Smooth muscle cell (in vitro differentiated cells): ENCODE measurements at regions not wholly inside any gene's neighbourhood (a gene's known extent, or its start where the extent isn't known, plus 50 kb on each side); places are given as distances from the start of the nearest gene placed in this dataset.

Source experiments
- DNase-seq: peaks from one replicate; lab custom pipeline; 2025; ENCODE audit not compliant: unreplicated experiment; lab: John Stamatoyannopoulos, UW
- H2AFZ ChIP-seq: fragments of 200-600 bp; sonication (generic); 2 replicates; pipeline ENCODE4 v1.6.0; 2016; ENCODE audit warnings: antibody characterized with exemption, low read depth, mild to moderate bottlenecking
- H3F3A ChIP-seq: fragments of 200-600 bp; sonication (generic); 2 replicates; pipeline ENCODE4 v1.6.0; 2017; ENCODE audit warnings: antibody characterized with exemption, low read depth
- H3K27ac ChIP-seq: fragments of 200-600 bp; sonication (generic); 2 replicates; pipeline ENCODE4 v1.5.1; 2016; ENCODE audit warnings: low read depth, mild to moderate bottlenecking
- H3K27me3 ChIP-seq: fragments of 200-600 bp; sonication (generic); 2 replicates; pipeline ENCODE4 v1.6.1; 2016; ENCODE audit warnings: low read depth, mild to moderate bottlenecking
- H3K36me3 ChIP-seq: fragments of 200-600 bp; sonication (generic); 2 replicates; pipeline ENCODE4 v1.5.1; 2016; ENCODE audit warnings: low read depth
- H3K4me1 ChIP-seq: fragments of 200-600 bp; sonication (generic); 2 replicates; pipeline ENCODE4 v1.5.1; 2016; ENCODE audit warnings: low read depth
- H3K4me2 ChIP-seq: fragments of 200-600 bp; sonication (generic); 2 replicates; pipeline ENCODE4 v1.6.0; 2016; ENCODE audit warnings: mild to moderate bottlenecking
- H3K4me3 ChIP-seq: fragments of 200-600 bp; sonication (generic); 2 replicates; pipeline ENCODE4 v1.5.1; 2016; ENCODE audit warnings: mild to moderate bottlenecking
- H3K79me2 ChIP-seq: fragments of 200-600 bp; sonication (generic); 2 replicates; pipeline ENCODE4 v1.6.0; 2016; ENCODE audit warnings: low read depth, mild to moderate bottlenecking
- H3K9ac ChIP-seq: fragments of 200-600 bp; sonication (generic); 2 replicates; pipeline ENCODE4 v1.6.0; 2016; ENCODE audit warnings: low read depth
- H3K9me3 ChIP-seq: fragments of 200-600 bp; sonication (generic); replicated peaks from 2 replicates; pipeline ENCODE4 v1.5.1; 2016; ENCODE audit warnings: low read depth
- H4K20me1 ChIP-seq: fragments of 200-600 bp; sonication (generic); 2 replicates; pipeline ENCODE4 v1.6.0; 2016; ENCODE audit warnings: low read depth
- WGBS: methylation state at CpG from one replicate; pipeline ENCODE4 v1.1.7; 2016; ENCODE audit warnings: low lambda C conversion rate; 5-methylcytosine and 5-hydroxymethylcytosine counted together
- TF ChIP-seq, protein P1 (sequence below): fragments of 200-600 bp; sonication (generic); IDR thresholded peaks from 2 replicates; pipeline ENCODE4 v1.5.1; 2017; ENCODE audit warnings: borderline replicate concordance, mild to moderate bottlenecking, antibody characterized with exemption; ENCODE audit not compliant: insufficient read depth, poor library complexity, severe bottlenecking

DNA sequence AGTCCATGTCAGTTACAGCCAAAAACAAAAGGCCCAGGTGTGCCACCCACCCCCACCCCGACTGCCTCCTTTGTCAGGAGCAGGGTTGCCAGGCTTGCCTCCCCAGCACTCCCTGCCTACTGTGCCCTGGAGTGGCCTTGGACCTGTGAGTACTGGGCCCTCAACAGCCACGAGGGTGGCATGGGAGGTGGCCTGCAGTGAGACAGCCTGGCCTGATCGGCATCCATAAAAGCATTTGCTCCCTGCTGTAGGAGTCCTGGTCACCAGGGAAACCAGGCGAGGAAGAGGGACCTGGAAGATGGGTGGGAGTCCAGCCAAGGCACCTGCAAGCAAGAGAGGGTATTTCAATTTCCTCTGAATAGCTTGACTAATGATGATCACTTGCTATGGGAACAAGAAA is 56.4 kb upstream of the KCNMB2 start:
- Histone ChIP-seq H3K27ac (no peak overlapping the region), H3K9ac (no peak overlapping the region), H3F3A (no peaks in the 10 kb centered on the region), H4K20me1 (no peaks in the 10 kb centered on the region), H3K36me3 (no peaks in the 10 kb centered on the region), H3K4me1 (no peaks in the 10 kb centered on the region), H3K4me2 (no peak overlapping the region), H3K9me3 (no peaks in the 10 kb centered on the region), H3K27me3 (peaks cover 2% of the 10 kb centered on the region), H3K4me3 (no peak overlapping the region), H2AFZ (no peak overlapping the region), H3K79me2 (no peaks in the 10 kb centered on the region)
- TF ChIP-seq, protein P1, sequence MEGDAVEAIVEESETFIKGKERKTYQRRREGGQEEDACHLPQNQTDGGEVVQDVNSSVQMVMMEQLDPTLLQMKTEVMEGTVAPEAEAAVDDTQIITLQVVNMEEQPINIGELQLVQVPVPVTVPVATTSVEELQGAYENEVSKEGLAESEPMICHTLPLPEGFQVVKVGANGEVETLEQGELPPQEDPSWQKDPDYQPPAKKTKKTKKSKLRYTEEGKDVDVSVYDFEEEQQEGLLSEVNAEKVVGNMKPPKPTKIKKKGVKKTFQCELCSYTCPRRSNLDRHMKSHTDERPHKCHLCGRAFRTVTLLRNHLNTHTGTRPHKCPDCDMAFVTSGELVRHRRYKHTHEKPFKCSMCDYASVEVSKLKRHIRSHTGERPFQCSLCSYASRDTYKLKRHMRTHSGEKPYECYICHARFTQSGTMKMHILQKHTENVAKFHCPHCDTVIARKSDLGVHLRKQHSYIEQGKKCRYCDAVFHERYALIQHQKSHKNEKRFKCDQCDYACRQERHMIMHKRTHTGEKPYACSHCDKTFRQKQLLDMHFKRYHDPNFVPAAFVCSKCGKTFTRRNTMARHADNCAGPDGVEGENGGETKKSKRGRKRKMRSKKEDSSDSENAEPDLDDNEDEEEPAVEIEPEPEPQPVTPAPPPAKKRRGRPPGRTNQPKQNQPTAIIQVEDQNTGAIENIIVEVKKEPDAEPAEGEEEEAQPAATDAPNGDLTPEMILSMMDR = no peak
- no peak for DNase-seq
- 74% methylated on average over 4 of the region's 4 CpGs for WGBS

DNA sequence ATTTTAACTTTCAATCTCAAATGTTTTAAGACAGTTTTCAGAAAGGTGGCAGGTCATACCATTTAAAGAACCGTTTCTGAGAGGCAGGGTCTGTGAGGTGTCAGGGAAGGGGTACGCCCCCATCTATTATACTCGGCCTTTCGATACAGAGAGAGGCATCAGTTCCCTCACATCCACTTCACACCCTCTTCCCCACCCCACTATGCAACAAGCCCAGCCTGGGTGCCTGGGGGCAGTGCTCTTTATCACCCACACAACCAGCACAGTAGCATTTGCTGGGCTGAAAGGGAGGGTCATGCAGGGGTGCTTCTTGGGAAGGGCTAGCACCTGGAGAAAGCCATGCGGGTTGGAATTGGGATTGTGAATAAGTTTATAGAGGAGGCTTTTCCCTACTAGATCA is 56.0 kb upstream of the KCNMB2 start:
- Histone ChIP-seq H3K4me1 (no peaks in the 10 kb centered on the region), H3K36me3 (no peaks in the 10 kb centered on the region), H3K79me2 (no peaks in the 10 kb centered on the region), H3K27me3 (peaks cover 2% of the 10 kb centered on the region), H3K4me2 (no peak overlapping the region), H3K9me3 (no peaks in the 10 kb centered on the region), H3K9ac (no peak overlapping the region), H3F3A (no peaks in the 10 kb centered on the region), H2AFZ (no peak overlapping the region), H3K27ac (no peak overlapping the region), H4K20me1 (no peaks in the 10 kb centered on the region), H3K4me3 (no peak overlapping the region)
- DNase-seq = no peak
- WGBS = 94% methylated on average over 5 of the region's 5 CpGs
- TF ChIP-seq, protein P1 = no peak

DNA sequence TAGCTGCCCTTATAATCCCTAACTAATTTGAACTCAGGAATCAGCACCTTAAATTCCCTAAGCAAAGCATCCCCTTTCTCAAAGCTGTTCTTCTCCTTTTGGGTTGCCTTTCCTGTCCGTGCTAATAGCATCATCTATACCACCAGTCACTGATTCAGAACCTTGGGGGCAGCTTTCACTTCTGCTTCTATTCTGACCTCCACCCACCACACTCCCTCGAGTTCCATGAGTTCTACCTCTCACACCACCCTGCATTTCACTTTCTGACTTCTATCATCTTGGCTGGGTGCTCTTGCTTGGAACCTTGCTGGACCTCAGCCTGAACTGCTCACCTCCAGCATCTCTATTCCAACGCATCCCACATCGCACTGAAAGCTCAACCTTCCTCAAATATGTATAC is 55.4 kb upstream of the KCNMB2 start:
- no peaks in the 10 kb centered on the region for H3K9me3 ChIP-seq
- H3K4me1 ChIP-seq = no peaks in the 10 kb centered on the region
- 87% methylated on average over 4 of the region's 4 CpGs for WGBS
- no peaks in the 10 kb centered on the region for H3K36me3 ChIP-seq
- H3K4me2 ChIP-seq = no peak overlapping the region
- no peaks in the 10 kb centered on the region for H4K20me1 ChIP-seq
- no peak overlapping the region for H3K9ac ChIP-seq
- no peak overlapping the region for H3K4me3 ChIP-seq
- no peaks in the 10 kb centered on the region for H3K79me2 ChIP-seq
- H3K27ac ChIP-seq = no peak overlapping the region
- no peak overlapping the region for H2AFZ ChIP-seq
- H3K27me3 ChIP-seq = peaks cover 2% of the 10 kb centered on the region
- no peaks in the 10 kb centered on the region for H3F3A ChIP-seq
- TF ChIP-seq, protein P1 = no peak
- no peak for DNase-seq

DNA sequence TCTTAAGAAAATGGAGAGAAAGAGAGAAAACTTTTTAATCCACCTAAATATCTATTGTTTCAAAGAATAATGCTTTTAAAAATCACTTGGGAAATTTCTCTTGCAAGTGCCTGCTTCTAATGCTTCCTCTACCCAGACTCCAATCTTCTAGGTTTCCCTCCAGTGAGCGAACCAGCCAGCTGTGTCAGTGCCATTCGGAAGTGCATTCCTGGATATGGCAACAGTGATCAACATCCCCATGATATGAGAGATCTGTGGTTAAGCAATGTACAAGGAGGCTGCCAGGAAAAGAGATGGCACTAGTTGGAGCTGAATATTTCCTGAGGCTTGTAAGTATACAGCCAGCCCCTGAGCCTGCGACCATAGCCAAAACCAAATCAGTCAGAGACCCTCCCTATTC is 53.3 kb upstream of the KCNMB2 start:
- Histone ChIP-seq H3K4me1 (no peaks in the 10 kb centered on the region), H3K27me3 (no peaks in the 10 kb centered on the region), H4K20me1 (no peaks in the 10 kb centered on the region), H3F3A (no peaks in the 10 kb centered on the region), H3K27ac (no peak overlapping the region), H3K79me2 (no peaks in the 10 kb centered on the region), H3K4me2 (no peak overlapping the region), H2AFZ (no peak overlapping the region), H3K36me3 (no peaks in the 10 kb centered on the region), H3K4me3 (no peak overlapping the region), H3K9me3 (no peaks in the 10 kb centered on the region), H3K9ac (no peak overlapping the region)
- DNase-seq = no peak
- WGBS = 94% methylated on average over 3 of the region's 3 CpGs
- TF ChIP-seq, protein P1 = no peak
